ENCODE measurements at regions not wholly inside any gene's neighbourhood (a gene's known extent, or its start where the extent isn't known, plus 50 kb on each side); places are given as distances from the start of the nearest gene placed in this dataset.
"Not testable (repeated sequence)": the region's sequence is repeated elsewhere in the genome, so short reads cannot be mapped to it uniquely, and the experiment has no call there.

DNA sequence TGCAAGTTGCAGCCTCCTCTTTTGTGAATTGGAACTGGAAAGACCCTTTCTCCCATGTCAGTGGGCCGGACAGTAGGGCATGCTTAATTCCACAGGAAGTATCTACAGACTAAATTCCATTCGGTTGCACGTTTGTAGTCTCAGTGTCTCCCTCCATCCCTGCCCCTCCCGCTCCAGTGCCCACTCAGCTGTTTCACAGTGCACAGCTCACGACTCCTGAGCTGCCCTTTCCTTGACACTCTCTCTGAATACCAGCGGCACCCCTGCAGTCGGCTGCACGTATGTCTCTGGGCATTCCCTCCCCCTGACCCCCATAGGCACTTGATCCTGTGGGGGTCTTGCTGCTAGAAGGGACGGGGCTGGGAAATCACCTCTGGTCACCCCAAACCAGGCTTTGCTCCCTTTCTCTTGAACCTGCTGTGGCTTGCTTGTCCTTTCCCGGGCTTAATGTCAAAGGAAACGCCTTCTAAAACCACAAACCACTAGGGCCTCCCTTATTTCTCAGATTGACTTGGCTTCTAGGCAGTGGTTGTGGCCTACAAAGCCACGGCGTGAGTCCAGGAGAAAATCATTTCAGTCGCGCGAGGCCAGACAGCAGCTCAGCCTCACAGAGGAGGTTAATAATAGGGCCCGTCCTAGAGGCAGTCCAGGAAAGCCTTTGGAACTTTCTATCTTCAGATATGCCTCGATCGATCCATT is 365.3 kb upstream of the PROX1 start:
- no peak for DNase-seq
- Mint-ChIP-seq H3K27me3 (peaks cover 9% of the 10 kb centered on the region), H3K9me3 (peaks cover 2% of the 10 kb centered on the region), H3K4me1 (peaks cover 6% of the 10 kb centered on the region), H3K36me3 (no peaks in the 10 kb centered on the region), H3K27ac (no peak overlapping the region), H3K4me3 (no peak overlapping the region)
- no peak for ATAC-seq (ENCODE audit: low read depth)
- POLR2A ChIA-PET, result no interaction called here

- H3K27ac Mint-ChIP-seq, result no peak overlapping the region
- H3K4me1 Mint-ChIP-seq, result peaks cover 6% of the 10 kb centered on the region
- no peak overlapping the region for H3K4me3 Mint-ChIP-seq
- H3K36me3 Mint-ChIP-seq, result no peaks in the 10 kb centered on the region
- DNase-seq (no peak), ATAC-seq (ENCODE audit: low read depth) (no peak)
- POLR2A ChIA-PET, result no interaction called here
- H3K27me3 Mint-ChIP-seq, result peaks cover 9% of the 10 kb centered on the region
- H3K9me3 Mint-ChIP-seq, result peaks cover 2% of the 10 kb centered on the region
Observed at GRCh38 chr1:213623064-213623581, 364.6 kb upstream of the PROX1 start.

DNA sequence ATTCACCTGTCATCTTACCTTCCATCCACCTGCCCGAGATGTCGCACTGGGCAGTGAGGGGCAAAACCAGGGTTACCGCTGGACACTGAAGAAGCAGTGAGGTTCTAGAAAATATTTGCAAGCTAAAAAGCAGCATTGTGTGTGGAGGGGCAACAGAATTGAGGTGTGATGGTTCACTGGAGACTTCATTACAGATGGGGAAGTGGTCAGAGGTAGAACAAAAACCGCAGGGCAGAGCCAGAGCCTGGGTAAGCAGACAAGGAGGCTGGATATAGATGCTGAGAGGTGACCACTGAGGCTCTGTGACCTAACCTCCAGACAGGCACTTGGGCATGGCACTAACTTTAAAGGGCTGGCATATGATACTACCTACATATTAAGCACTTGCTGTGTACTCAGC is 363.9 kb upstream of the PROX1 start:
- peaks cover 6% of the 10 kb centered on the region for H3K4me1 Mint-ChIP-seq
- peaks cover 10% of the 10 kb centered on the region for H3K27me3 Mint-ChIP-seq
- H3K27ac Mint-ChIP-seq, result no peak overlapping the region
- ATAC-seq (ENCODE audit: low read depth) (no peak), DNase-seq (no peak)
- no peaks in the 10 kb centered on the region for H3K36me3 Mint-ChIP-seq
- H3K4me3 Mint-ChIP-seq, result no peak overlapping the region
- POLR2A ChIA-PET, result no interaction called here
- H3K9me3 Mint-ChIP-seq, result peaks cover 2% of the 10 kb centered on the region

- H3K27ac Mint-ChIP-seq; H3K4me1 Mint-ChIP-seq; ATAC-seq (ENCODE audit: low read depth); DNase-seq; POLR2A ChIA-PET; H3K36me3 Mint-ChIP-seq; H3K27me3 Mint-ChIP-seq; H3K4me3 Mint-ChIP-seq; H3K9me3 Mint-ChIP-seq: not testable (repeated sequence)
Observed at GRCh38 chr1:213636778-213637177, 351.0 kb upstream of the PROX1 start.

GRCh38 chr1:213641312-213641711 is 346.5 kb upstream of the PROX1 start:
- H3K27ac Mint-ChIP-seq, result no peak overlapping the region
- H3K36me3 Mint-ChIP-seq, result no peaks in the 10 kb centered on the region
- H3K4me3 Mint-ChIP-seq, result no peak overlapping the region
- DNase-seq (no peak), ATAC-seq (ENCODE audit: low read depth) (no peak)
- H3K27me3 Mint-ChIP-seq, result peaks cover 2% of the 10 kb centered on the region
- H3K4me1 Mint-ChIP-seq, result no peaks in the 10 kb centered on the region
- no peaks in the 10 kb centered on the region for H3K9me3 Mint-ChIP-seq
- POLR2A ChIA-PET, result no interaction called here

DNA sequence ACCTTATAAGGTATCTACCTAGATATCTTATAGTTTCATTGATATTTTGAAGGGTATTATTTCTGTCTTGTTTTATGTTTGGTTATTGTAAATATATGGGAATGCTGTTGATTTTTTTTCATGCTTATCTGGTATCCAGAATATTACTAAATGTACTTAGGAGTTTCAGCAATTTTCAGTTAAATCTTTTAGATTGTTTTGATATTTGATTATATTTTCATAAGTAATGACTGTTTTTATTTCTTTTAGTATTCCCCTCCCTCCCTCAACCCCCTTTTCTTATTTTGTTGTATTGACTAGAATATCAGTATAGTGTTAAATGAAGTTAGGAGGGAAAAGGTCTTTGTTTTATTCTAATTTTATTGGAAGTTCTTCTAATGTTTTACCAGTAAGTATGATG is 344.4 kb upstream of the PROX1 start:
- ATAC-seq (ENCODE audit: low read depth) (no peak), DNase-seq (no peak)
- Mint-ChIP-seq H3K9me3 (no peaks in the 10 kb centered on the region), H3K36me3 (no peaks in the 10 kb centered on the region), H3K4me3 (no peak overlapping the region), H3K27ac (no peak overlapping the region), H3K4me1 (no peaks in the 10 kb centered on the region), H3K27me3 (peaks cover 2% of the 10 kb centered on the region)
- POLR2A ChIA-PET, result no interaction called here

- Mint-ChIP-seq H3K9me3 (no peaks in the 10 kb centered on the region), H3K4me3 (no peak overlapping the region), H3K27me3 (no peaks in the 10 kb centered on the region), H3K36me3 (no peaks in the 10 kb centered on the region), H3K27ac (no peak overlapping the region), H3K4me1 (no peaks in the 10 kb centered on the region)
- DNase-seq (no peak), ATAC-seq (ENCODE audit: low read depth) (no peak)
- POLR2A ChIA-PET, result no interaction called here
Observed at GRCh38 chr1:213647864-213648650, 339.7 kb upstream of the PROX1 start.

GRCh38 chr1:213649373-213649772 is 338.4 kb upstream of the PROX1 start:
- Mint-ChIP-seq H3K4me3 (no peak overlapping the region), H3K4me1 (no peaks in the 10 kb centered on the region), H3K36me3 (no peaks in the 10 kb centered on the region), H3K9me3 (no peaks in the 10 kb centered on the region), H3K27me3 (no peaks in the 10 kb centered on the region), H3K27ac (no peak overlapping the region)
- no peak for ATAC-seq (ENCODE audit: low read depth)
- POLR2A ChIA-PET, result no interaction called here
- no peak for DNase-seq

- H3K4me3 Mint-ChIP-seq, result no peak overlapping the region
- no peak overlapping the region for H3K27ac Mint-ChIP-seq
- H3K9me3 Mint-ChIP-seq, result no peaks in the 10 kb centered on the region
- ATAC-seq (ENCODE audit: low read depth) (no peak), DNase-seq (no peak)
- POLR2A ChIA-PET, result no interaction called here
- H3K4me1 Mint-ChIP-seq, result no peaks in the 10 kb centered on the region
- H3K27me3 Mint-ChIP-seq, result no peaks in the 10 kb centered on the region
- no peaks in the 10 kb centered on the region for H3K36me3 Mint-ChIP-seq
Observed at GRCh38 chr1:213650603-213651002, 337.2 kb upstream of the PROX1 start.

GRCh38 chr1:213651077-213651476 is 336.7 kb upstream of the PROX1 start:
- no peaks in the 10 kb centered on the region for H3K27me3 Mint-ChIP-seq
- no peaks in the 10 kb centered on the region for H3K4me1 Mint-ChIP-seq
- H3K9me3 Mint-ChIP-seq, result no peaks in the 10 kb centered on the region
- no peak overlapping the region for H3K27ac Mint-ChIP-seq
- no peaks in the 10 kb centered on the region for H3K36me3 Mint-ChIP-seq
- POLR2A ChIA-PET, result no interaction called here
- ATAC-seq (ENCODE audit: low read depth), result no peak
- no peak overlapping the region for H3K4me3 Mint-ChIP-seq
- no peak for DNase-seq

DNA sequence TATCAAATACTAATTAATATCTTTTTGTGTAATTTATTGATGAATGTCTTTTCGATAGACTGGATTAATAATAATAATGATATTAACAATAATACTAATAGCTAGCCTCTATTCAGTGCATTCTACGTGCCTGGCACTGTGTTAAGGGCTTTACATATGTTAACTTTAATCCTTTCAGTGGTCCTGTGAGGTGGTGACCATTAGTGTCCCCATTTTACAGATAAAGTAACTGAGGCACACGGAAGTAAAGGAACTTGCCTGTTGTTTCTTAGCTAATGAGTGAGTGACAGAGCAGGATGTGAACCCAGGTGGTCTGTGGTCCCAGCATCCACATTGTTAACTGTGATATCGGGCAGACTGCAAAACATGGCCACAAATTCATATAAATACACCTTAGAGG is 335.7 kb upstream of the PROX1 start:
- H3K27ac Mint-ChIP-seq, result no peak overlapping the region
- H3K27me3 Mint-ChIP-seq, result no peaks in the 10 kb centered on the region
- no peaks in the 10 kb centered on the region for H3K36me3 Mint-ChIP-seq
- no peaks in the 10 kb centered on the region for H3K4me1 Mint-ChIP-seq
- POLR2A ChIA-PET, result no interaction called here
- ATAC-seq (ENCODE audit: low read depth), result no peak
- H3K4me3 Mint-ChIP-seq, result no peak overlapping the region
- no peaks in the 10 kb centered on the region for H3K9me3 Mint-ChIP-seq
- no peak for DNase-seq

DNA sequence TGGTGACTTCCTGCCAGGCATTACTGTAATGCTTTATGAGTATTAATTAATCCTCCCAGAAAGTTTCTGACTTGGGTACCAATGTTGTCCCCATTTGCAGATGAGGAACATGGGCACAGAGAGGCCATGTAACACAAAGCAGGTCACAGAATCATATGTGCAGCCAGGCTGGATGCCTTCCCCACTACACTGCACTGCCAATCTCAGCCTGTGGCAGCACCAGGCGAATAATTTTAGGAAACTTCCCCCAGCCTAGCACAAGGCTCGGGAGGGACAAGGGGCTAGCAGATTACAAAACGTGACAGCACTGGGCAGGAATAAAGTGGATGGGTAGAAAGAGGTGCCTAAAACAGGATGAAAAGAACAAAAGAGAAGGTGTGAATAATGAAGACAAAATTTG is 331.7 kb upstream of the PROX1 start:
- Mint-ChIP-seq H3K27ac (no peak overlapping the region), H3K4me1 (no peaks in the 10 kb centered on the region), H3K27me3 (no peaks in the 10 kb centered on the region), H3K36me3 (no peaks in the 10 kb centered on the region), H3K4me3 (no peak overlapping the region), H3K9me3 (no peaks in the 10 kb centered on the region)
- POLR2A ChIA-PET, result no interaction called here
- no peak for ATAC-seq (ENCODE audit: low read depth)
- no peak for DNase-seq

- H3K36me3 Mint-ChIP-seq, result no peaks in the 10 kb centered on the region
- no peaks in the 10 kb centered on the region for H3K27me3 Mint-ChIP-seq
- ATAC-seq (ENCODE audit: low read depth) (no peak), DNase-seq (no peak)
- no peak overlapping the region for H3K27ac Mint-ChIP-seq
- no peaks in the 10 kb centered on the region for H3K9me3 Mint-ChIP-seq
- POLR2A ChIA-PET, result no interaction called here
- no peak overlapping the region for H3K4me3 Mint-ChIP-seq
- no peaks in the 10 kb centered on the region for H3K4me1 Mint-ChIP-seq
Observed at GRCh38 chr1:213656503-213656902, 331.3 kb upstream of the PROX1 start.

DNA sequence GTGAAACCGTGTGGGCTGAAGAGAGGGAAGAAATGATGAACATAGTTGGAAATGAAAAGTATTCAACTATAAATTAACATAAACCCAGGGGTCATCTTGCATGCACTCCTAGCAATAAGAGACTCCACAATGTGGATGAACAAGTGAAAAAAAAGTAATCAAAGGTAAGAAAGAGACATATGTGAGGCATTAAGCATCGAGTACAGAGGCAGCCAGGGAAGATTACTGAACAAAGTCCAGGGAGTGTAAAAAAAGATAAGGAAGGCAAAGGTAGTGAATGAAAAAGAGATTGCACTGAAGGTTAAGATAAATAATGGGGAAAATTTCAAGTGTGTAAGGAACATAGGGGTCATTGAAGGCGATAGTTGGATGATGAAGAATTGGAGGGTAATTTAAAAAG is 330.8 kb upstream of the PROX1 start:
- H3K27me3 Mint-ChIP-seq, result no peaks in the 10 kb centered on the region
- no peaks in the 10 kb centered on the region for H3K4me1 Mint-ChIP-seq

More for the DNA sequence above, 330.8 kb upstream of the PROX1 start:
- Mint-ChIP-seq H3K4me3 (no peak overlapping the region), H3K9me3 (no peaks in the 10 kb centered on the region), H3K27ac (no peak overlapping the region), H3K36me3 (no peaks in the 10 kb centered on the region)
- POLR2A ChIA-PET, result no interaction called here
- ATAC-seq (ENCODE audit: low read depth) (no peak), DNase-seq (no peak)
